Effector CD8-positive, alpha-beta T cell (primary cell): ENCODE measurements at regions not wholly inside any gene's neighbourhood (a gene's known extent, or its start where the extent isn't known, plus 50 kb on each side); places are given as distances from the start of the nearest gene placed in this dataset.

Experiments
- DNase-seq: peaks from one replicate; lab custom pipeline; 2025; lab: John Stamatoyannopoulos, UW

GRCh38 chr1:209509039-209509438, 74.5 kb upstream of the CAMK1G start:
- no peak for DNase-seq

- no peak for DNase-seq
These were observed 73.5 kb upstream of the CAMK1G start for GRCh38 chr1:209510063-209510462.

- DNase-seq: no peak
These were observed 72.3 kb upstream of the CAMK1G start for GRCh38 chr1:209511169-209511568.

- no peak for DNase-seq
These were observed 70.7 kb upstream of the CAMK1G start for GRCh38 chr1:209512821-209513220.

- no peak for DNase-seq
These were observed 70.3 kb upstream of the CAMK1G start for GRCh38 chr1:209513226-209513625.

GRCh38 chr1:209516771-209517680, 66.5 kb upstream of the CAMK1G start:
- no peak for DNase-seq

GRCh38 chr1:209517681-209518050, 65.8 kb upstream of the CAMK1G start:
- DNase-seq: no peak

GRCh38 chr1:209519786-209520185, 63.7 kb upstream of the CAMK1G start:
- DNase-seq: no peak

- no peak for DNase-seq
These were observed 60.7 kb upstream of the CAMK1G start for GRCh38 chr1:209522826-209523225.

- no peak for DNase-seq
These were observed 57.4 kb upstream of the CAMK1G start for GRCh38 chr1:209526137-209526536.

GRCh38 chr1:209527372-209527771, 56.1 kb upstream of the CAMK1G start:
- no peak for DNase-seq

GRCh38 chr1:209527993-209528717, 55.4 kb upstream of the CAMK1G start:
- no peak for DNase-seq

- no peak for DNase-seq
These were observed 54.3 kb upstream of the CAMK1G start for GRCh38 chr1:209529233-209529632.

GRCh38 chr1:209531006-209531405, 52.5 kb upstream of the CAMK1G start:
- no peak for DNase-seq

- DNase-seq: no peak
These were observed 52.0 kb upstream of the CAMK1G start for GRCh38 chr1:209531549-209531948.
